Liver (tissue), 7 donors: ENCODE measurements at regions not wholly inside any gene's neighbourhood (a gene's known extent, or its start where the extent isn't known, plus 50 kb on each side); places are given as distances from the start of the nearest gene placed in this dataset.

Experiments
- DNase-seq: peaks from one replicate; pipeline ENCODE4 v3.0.0-alpha.2; 2017; ENCODE audit warnings: low spot score
- H3K27ac ChIP-seq, 2 donors: one replicate each; pipeline ENCODE4 v1.7.0; 2013; ENCODE audit warnings: inconsistent platforms in 2 of 2, low read length in 2 of 2, control low read depth in 1 of 2, low read depth in 1 of 2, mild to moderate bottlenecking in 1 of 2
- H3K27me3 ChIP-seq, 4 donors: one replicate each; pipeline versions ENCODE4 v1.6.1 to v1.7.0; 2013; ENCODE audit warnings: low read length in 3 of 4, inconsistent platforms in 1 of 4, mild to moderate bottlenecking in 1 of 4, moderate library complexity in 1 of 4; ENCODE audit not compliant: control insufficient read depth in 4 of 4, insufficient read depth in 4 of 4
- H3K36me3 ChIP-seq, 4 donors: one replicate each; pipeline versions ENCODE4 v1.6.1 to v1.7.0; 2013; ENCODE audit warnings: low read length in 3 of 4, mild to moderate bottlenecking in 3 of 4, low read depth in 1 of 4, moderate library complexity in 1 of 4; ENCODE audit not compliant: control insufficient read depth in 4 of 4, insufficient read depth in 3 of 4
- H3K4me1 ChIP-seq, 4 donors: one replicate each; pipeline versions ENCODE4 v1.6.1 to v1.7.0; 2013; ENCODE audit warnings: low read length in 3 of 4, mild to moderate bottlenecking in 3 of 4, moderate library complexity in 1 of 4; ENCODE audit not compliant: control insufficient read depth in 4 of 4, insufficient read depth in 4 of 4
- H3K4me3 ChIP-seq, 3 donors: one replicate each; pipeline versions ENCODE4 v1.6.1 to v1.7.0; 2013; ENCODE audit warnings: low read length in 3 of 3, control low read depth in 1 of 3, low read depth in 1 of 3, mild to moderate bottlenecking in 1 of 3
- H3K9ac ChIP-seq, 2 donors: one replicate each; pipeline ENCODE4 v1.7.0; 2013; ENCODE audit warnings: low read length in 2 of 2, mild to moderate bottlenecking in 2 of 2, moderate library complexity in 2 of 2, control low read depth in 1 of 2, low read depth in 1 of 2
- H3K9me3 ChIP-seq, 4 donors: one replicate each; pipeline versions ENCODE4 v1.6.1 to v1.7.0; 2013; ENCODE audit warnings: low read length in 3 of 4; ENCODE audit not compliant: control insufficient read depth in 4 of 4
- EGR1 ChIP-seq, 2 donors: IDR thresholded peaks; 2 replicates each; pipeline ENCODE4 v1.6.1; 2016 to 2018; ENCODE audit warnings: antibody characterized with exemption in 2 of 2, low read depth in 2 of 2
- FOXA1 ChIP-seq: IDR thresholded peaks from 2 replicates; pipeline ENCODE4 v1.6.1; 2016; ENCODE audit warnings: antibody characterized with exemption
- FOXA2 ChIP-seq: IDR thresholded peaks from 2 replicates; pipeline ENCODE4 v1.6.1; 2016; ENCODE audit warnings: antibody characterized with exemption
- GABPA ChIP-seq, 2 donors: IDR thresholded peaks in 1 of 2; conservative IDR thresholded peaks in 1 of 2; 2 replicates each; pipeline ENCODE4 v1.6.1; 2016; ENCODE audit warnings: antibody characterized with exemption in 2 of 2, mild to moderate bottlenecking in 1 of 2, moderate library complexity in 1 of 2
- HNF4A ChIP-seq, 2 donors: conservative IDR thresholded peaks; 2 replicates each; pipeline ENCODE4 v1.6.1; 2016; ENCODE audit warnings: antibody characterized with exemption in 2 of 2, mild to moderate bottlenecking in 2 of 2
- HNF4G ChIP-seq: IDR thresholded peaks from 2 replicates; pipeline ENCODE4 v1.6.1; 2016; ENCODE audit warnings: antibody characterized with exemption
- JUND ChIP-seq, 2 donors: IDR thresholded peaks; 2 replicates each; pipeline ENCODE4 v1.6.1; 2016; ENCODE audit warnings: antibody characterized with exemption in 2 of 2
- MAX ChIP-seq: IDR thresholded peaks from 2 replicates; pipeline ENCODE4 v1.6.1; 2016; ENCODE audit warnings: antibody characterized with exemption
- NR2F2 ChIP-seq: IDR thresholded peaks from 2 replicates; pipeline ENCODE4 v1.6.1; 2016; ENCODE audit warnings: antibody characterized with exemption
- RAD21 ChIP-seq, 2 donors: IDR thresholded peaks; 2 replicates each; pipeline ENCODE4 v1.6.1; 2016; ENCODE audit warnings: antibody characterized with exemption in 2 of 2, mild to moderate bottlenecking in 2 of 2
- REST ChIP-seq: IDR thresholded peaks from 2 replicates; pipeline ENCODE4 v1.6.1; 2016; ENCODE audit warnings: antibody characterized with exemption, mild to moderate bottlenecking
- RXRA ChIP-seq, 2 donors: IDR thresholded peaks; 2 replicates each; pipeline ENCODE4 v1.6.1; 2017 to 2018; ENCODE audit warnings: antibody characterized with exemption in 2 of 2, mild to moderate bottlenecking in 1 of 2
- SP1 ChIP-seq: IDR thresholded peaks from 2 replicates; pipeline ENCODE4 v1.6.1; 2018; ENCODE audit warnings: antibody characterized with exemption, mild to moderate bottlenecking
- TAF1 ChIP-seq: conservative IDR thresholded peaks from 2 replicates; pipeline ENCODE4 v1.6.1; 2016; ENCODE audit warnings: antibody characterized with exemption, mild to moderate bottlenecking
- YY1 ChIP-seq: IDR thresholded peaks from 2 replicates; pipeline ENCODE4 v1.6.1; 2016; ENCODE audit warnings: antibody characterized with exemption, mild to moderate bottlenecking
- ZBTB33 ChIP-seq: IDR thresholded peaks from 2 replicates; pipeline ENCODE4 v1.6.1; 2016; ENCODE audit warnings: antibody characterized with exemption
- TF ChIP-seq, protein P1 (sequence below): IDR thresholded peaks from 2 replicates; pipeline ENCODE4 v1.6.1; 2016; ENCODE audit warnings: antibody characterized with exemption
- TF ChIP-seq, protein P2 (sequence below): fragments of 150-350 bp; IDR thresholded peaks from 2 replicates; pipeline ENCODE4 v1.5.1; 2017; ENCODE audit warnings: improper control_type of control experiment, low read depth, low read length; ENCODE audit not compliant: missing input control
- donor health status: healthy.
- donor health status: healthy.
- donor health status: healthy.
- donor health status: healthy.

GRCh38 chr15:87496109-87496508, 760.4 kb downstream of the NTRK3 start (continued):
- TF ChIP-seq REST (no peak), HNF4A (conservative IDR thresholded peaks at IDR 0.05) (no peak)
- TF ChIP-seq, protein P1, sequence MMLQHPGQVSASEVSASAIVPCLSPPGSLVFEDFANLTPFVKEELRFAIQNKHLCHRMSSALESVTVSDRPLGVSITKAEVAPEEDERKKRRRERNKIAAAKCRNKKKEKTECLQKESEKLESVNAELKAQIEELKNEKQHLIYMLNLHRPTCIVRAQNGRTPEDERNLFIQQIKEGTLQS: no peak

GRCh38 chr15:87493803-87494202, 762.7 kb downstream of the NTRK3 start:
- no peaks in the 10 kb centered on the region for H3K36me3 ChIP-seq
- no peaks in the 10 kb centered on the region for H3K4me1 ChIP-seq
- no peaks in the 10 kb centered on the region for H3K9me3 ChIP-seq
- TF ChIP-seq YY1: no peak
- no peak for TF ChIP-seq FOXA1
- TF ChIP-seq HNF4G: no peak
- TF ChIP-seq NR2F2: no peak
- TF ChIP-seq RAD21 (IDR thresholded peaks at IDR 0.05): no peak
- no peak for TF ChIP-seq JUND (IDR thresholded peaks at IDR 0.05)
- TF ChIP-seq GABPA (IDR thresholded peaks at IDR 0.05 in 1 of 2, conservative IDR thresholded peaks at IDR 0.05 in 1 of 2): no peak
- TF ChIP-seq TAF1: no peak
- TF ChIP-seq HNF4A (conservative IDR thresholded peaks at IDR 0.05): no peak
- no peak for TF ChIP-seq ZBTB33
- TF ChIP-seq, protein P2, sequence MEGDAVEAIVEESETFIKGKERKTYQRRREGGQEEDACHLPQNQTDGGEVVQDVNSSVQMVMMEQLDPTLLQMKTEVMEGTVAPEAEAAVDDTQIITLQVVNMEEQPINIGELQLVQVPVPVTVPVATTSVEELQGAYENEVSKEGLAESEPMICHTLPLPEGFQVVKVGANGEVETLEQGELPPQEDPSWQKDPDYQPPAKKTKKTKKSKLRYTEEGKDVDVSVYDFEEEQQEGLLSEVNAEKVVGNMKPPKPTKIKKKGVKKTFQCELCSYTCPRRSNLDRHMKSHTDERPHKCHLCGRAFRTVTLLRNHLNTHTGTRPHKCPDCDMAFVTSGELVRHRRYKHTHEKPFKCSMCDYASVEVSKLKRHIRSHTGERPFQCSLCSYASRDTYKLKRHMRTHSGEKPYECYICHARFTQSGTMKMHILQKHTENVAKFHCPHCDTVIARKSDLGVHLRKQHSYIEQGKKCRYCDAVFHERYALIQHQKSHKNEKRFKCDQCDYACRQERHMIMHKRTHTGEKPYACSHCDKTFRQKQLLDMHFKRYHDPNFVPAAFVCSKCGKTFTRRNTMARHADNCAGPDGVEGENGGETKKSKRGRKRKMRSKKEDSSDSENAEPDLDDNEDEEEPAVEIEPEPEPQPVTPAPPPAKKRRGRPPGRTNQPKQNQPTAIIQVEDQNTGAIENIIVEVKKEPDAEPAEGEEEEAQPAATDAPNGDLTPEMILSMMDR: no peak
- TF ChIP-seq FOXA2: no peak
- TF ChIP-seq EGR1 (IDR thresholded peaks at IDR 0.05; ENCODE audit: low read depth in 2 of 2): no peak
- TF ChIP-seq RXRA (IDR thresholded peaks at IDR 0.05): no peak
- no peak for TF ChIP-seq MAX
- TF ChIP-seq REST: no peak
- no peak for TF ChIP-seq SP1
- TF ChIP-seq, protein P1: no peak
- no peak overlapping the region for H3K4me3 ChIP-seq
- H3K9ac ChIP-seq: no peak overlapping the region
- DNase-seq: no peak
- peaks cover 0 to 3% (median 0%) of the 10 kb centered on the region in 4 donors for H3K27me3 ChIP-seq
- H3K27ac ChIP-seq: no peak overlapping the region
